DOHH2 (cell line): ENCODE measurements at regions not wholly inside any gene's neighbourhood (a gene's known extent, or its start where the extent isn't known, plus 50 kb on each side); places are given as distances from the start of the nearest gene placed in this dataset.

ENCODE experiments used
- CTCF ChIP-seq: fragments of 200-600 bp; sonication (generic); IDR thresholded peaks from one replicate; pipeline ENCODE4 v1.5.1; 2014; ENCODE audit warnings: antibody characterized with exemption, mild to moderate bottlenecking, low read depth, low read length; ENCODE audit not compliant: poor library complexity, severe bottlenecking
- EZH2phosphoT487 ChIP-seq: fragments of 200-600 bp; sonication (generic); IDR thresholded peaks from 2 replicates; pipeline ENCODE4 v1.6.1; 2017; ENCODE audit warnings: borderline replicate concordance, mild to moderate bottlenecking, antibody characterized with exemption, low read length, moderate library complexity, mixed read lengths

GRCh38 chr17:71063559-71063958, 894.2 kb downstream of the KCNJ2 start:
- TF ChIP-seq CTCF (no peak), EZH2phosphoT487 (no peak)
